ENCODE measurements at regions not wholly inside any gene's neighbourhood (a gene's known extent, or its start where the extent isn't known, plus 50 kb on each side); places are given as distances from the start of the nearest gene placed in this dataset.

DNA sequence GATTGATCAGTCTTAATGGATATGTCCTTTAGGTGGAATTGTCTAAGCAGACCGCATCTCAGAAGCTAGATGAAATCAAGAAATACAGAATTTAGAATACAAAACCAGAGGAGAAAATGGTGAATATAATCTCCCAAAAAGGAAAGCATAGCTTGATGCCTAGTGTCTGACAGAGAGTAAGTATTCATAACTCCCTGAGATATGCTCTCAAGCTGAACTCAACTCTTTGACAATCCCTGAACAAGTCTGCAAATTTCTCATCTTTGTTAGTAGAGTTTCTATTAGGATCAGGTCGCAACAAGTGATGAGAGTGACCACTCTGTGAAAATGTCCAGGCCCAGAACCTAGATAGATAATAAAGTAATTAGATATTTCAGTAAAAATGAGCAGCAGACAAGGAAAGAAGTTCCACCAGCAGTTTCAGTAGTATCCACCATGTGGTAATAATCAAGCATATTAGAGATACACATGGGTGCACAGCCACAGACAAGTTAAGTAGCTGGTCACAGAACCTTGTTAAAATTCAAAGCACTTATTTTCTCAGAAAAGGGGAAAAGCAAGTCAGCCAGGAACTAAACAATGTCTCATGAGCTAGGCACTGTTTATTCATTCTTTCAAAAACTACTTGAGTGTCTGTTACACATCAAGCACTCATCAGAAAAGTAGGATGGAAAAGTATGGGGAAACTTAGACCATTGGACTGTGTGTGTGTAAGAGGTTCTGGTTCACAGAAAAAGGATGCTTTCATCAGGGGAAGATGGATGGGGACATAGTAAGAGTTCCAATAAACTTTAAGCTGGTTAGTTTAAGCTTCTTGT is 481.5 kb upstream of the TUSC1 start:
- peak; percentile 16 for DNase-seq (ENCODE audit: low read depth)
- TF ChIP-seq, protein P1, sequence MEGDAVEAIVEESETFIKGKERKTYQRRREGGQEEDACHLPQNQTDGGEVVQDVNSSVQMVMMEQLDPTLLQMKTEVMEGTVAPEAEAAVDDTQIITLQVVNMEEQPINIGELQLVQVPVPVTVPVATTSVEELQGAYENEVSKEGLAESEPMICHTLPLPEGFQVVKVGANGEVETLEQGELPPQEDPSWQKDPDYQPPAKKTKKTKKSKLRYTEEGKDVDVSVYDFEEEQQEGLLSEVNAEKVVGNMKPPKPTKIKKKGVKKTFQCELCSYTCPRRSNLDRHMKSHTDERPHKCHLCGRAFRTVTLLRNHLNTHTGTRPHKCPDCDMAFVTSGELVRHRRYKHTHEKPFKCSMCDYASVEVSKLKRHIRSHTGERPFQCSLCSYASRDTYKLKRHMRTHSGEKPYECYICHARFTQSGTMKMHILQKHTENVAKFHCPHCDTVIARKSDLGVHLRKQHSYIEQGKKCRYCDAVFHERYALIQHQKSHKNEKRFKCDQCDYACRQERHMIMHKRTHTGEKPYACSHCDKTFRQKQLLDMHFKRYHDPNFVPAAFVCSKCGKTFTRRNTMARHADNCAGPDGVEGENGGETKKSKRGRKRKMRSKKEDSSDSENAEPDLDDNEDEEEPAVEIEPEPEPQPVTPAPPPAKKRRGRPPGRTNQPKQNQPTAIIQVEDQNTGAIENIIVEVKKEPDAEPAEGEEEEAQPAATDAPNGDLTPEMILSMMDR (IDR thresholded peaks at IDR 0.05; ENCODE audit: control insufficient read depth, insufficient read depth, low read depth, low read length, missing control alignments) = no peak
- no peak overlapping the region for H3K4me3 ChIP-seq (ENCODE audit: control insufficient read depth, low read depth, low read length)

DNA sequence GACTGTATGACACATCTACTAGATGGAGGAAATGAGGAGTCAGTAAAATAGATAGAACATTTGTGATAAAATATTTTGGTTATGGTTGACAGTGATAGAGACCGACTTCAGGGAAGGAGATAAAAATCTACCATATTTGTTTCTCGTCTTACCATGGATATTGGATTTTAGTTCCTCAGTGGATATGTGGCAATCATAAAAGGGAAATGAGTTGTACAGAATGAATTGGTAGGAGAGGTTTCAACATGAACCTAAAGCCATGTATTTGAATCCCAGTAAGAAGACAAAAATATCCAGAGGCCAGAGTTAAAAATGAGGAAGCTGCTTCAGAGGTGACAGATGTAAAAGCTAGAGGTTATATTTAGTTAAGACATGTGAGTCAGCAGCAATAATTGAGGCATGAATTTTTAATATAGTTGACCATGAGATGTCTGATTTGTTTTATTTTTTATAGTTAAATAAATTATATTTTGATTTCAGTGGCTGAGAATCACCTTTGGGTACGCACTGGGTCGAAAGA is 480.4 kb upstream of the TUSC1 start:
- H3K4me3 ChIP-seq (ENCODE audit: control insufficient read depth, low read depth, low read length) = no peak overlapping the region
- TF ChIP-seq, protein P1 (IDR thresholded peaks at IDR 0.05; ENCODE audit: control insufficient read depth, insufficient read depth, low read depth, low read length, missing control alignments) = no peak
- DNase-seq (ENCODE audit: low read depth) = no peak

DNA sequence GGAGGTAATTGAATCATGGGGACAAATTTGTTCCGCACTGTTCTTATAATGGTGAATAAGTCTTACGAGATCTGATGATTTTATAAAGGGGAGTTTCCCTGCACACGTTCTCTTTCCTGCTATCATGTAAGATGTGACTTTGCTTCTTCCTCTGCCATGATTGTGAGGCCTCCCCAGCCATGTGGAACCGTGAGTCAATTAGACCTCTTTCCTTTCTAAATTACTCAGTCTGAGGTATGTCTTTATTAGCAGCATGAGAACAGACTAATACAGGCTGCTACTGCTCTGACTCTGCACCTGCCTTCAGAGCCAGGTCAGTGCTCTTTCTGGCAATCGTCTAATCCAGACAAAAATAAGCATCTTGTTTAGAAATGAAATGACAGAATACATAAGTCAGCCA is 479.2 kb upstream of the TUSC1 start:
- DNase-seq (ENCODE audit: low read depth) = no peak
- H3K4me3 ChIP-seq (ENCODE audit: control insufficient read depth, low read depth, low read length) = no peak overlapping the region
- TF ChIP-seq, protein P1 (IDR thresholded peaks at IDR 0.05; ENCODE audit: control insufficient read depth, insufficient read depth, low read depth, low read length, missing control alignments) = no peak

DNA sequence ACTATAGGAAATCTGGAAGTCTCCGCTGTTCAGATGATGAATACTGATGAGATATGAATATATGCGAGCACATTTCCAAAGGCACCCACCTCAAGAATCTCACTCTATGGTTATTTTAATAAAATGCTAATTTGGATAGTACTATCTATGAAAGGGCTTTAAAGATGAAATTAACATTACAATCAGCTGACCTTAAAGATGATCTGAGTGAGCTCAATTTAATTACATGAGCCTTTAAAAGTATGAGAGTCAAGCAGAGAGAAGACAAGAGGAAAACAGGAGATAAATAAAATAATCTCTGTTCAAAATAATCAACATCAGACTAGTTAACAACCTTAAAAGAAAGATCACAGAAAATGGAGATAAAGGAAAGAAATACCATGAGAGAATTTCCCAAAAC is 474.1 kb upstream of the TUSC1 start:
- H3K4me3 ChIP-seq (ENCODE audit: control insufficient read depth, low read depth, low read length) = no peak overlapping the region
- TF ChIP-seq, protein P1 (IDR thresholded peaks at IDR 0.05; ENCODE audit: control insufficient read depth, insufficient read depth, low read depth, low read length, missing control alignments) = no peak
- no peak for DNase-seq (ENCODE audit: low read depth)

DNA sequence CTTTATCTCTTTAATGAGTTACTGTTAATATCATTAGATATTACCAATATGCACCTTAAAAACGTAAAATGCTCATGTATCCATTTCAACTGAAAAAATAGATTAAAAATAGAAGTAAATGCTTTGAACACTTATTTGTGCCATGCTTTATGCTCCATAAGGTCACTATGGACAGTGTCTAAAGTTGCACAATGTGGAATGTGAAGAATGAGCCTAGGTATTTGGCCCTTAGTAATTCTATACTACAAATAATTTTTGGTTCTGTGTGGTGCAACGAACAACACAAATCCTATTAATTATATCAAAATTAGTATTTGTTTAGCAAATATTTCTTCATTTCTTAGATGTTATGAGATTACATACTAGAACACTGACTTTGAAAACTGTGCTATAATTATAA is 469.9 kb upstream of the TUSC1 start:
- no peak for DNase-seq (ENCODE audit: low read depth)
- TF ChIP-seq, protein P1 (IDR thresholded peaks at IDR 0.05; ENCODE audit: control insufficient read depth, insufficient read depth, low read depth, low read length, missing control alignments) = no peak
- H3K4me3 ChIP-seq (ENCODE audit: control insufficient read depth, low read depth, low read length) = no peak overlapping the region

DNA sequence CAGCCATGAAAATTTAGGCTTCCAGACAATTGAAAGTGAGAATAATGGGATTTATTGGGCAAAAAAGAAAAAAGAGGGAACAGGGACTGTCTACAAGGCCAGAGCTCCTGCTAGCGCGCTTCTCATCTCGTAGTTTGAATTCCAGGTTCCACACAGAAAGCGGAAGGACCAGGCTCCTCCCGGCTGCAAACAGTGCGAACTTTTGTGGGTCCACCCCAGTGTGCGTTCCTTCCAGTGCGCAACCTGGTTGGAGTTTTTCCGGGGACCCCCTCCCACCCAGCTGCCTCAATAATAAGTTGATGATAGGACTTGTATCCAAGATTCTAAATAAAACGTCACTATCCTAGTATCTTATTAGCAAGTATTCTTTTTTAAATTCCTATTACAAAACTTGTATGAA is 467.7 kb upstream of the TUSC1 start:
- no peak overlapping the region for H3K4me3 ChIP-seq (ENCODE audit: control insufficient read depth, low read depth, low read length)
- TF ChIP-seq, protein P1 (IDR thresholded peaks at IDR 0.05; ENCODE audit: control insufficient read depth, insufficient read depth, low read depth, low read length, missing control alignments) = no peak
- no peak for DNase-seq (ENCODE audit: low read depth)

Data from AG09309 (cell line).